Smooth muscle cell (in vitro differentiated cells): ENCODE measurements at regions not wholly inside any gene's neighbourhood (a gene's known extent, or its start where the extent isn't known, plus 50 kb on each side); places are given as distances from the start of the nearest gene placed in this dataset.
A peak's percentile ranks its signal among the peaks of the same experiment; 100 is the strongest.

ENCODE experiments used
- DNase-seq: peaks from one replicate; lab custom pipeline; 2025; ENCODE audit not compliant: unreplicated experiment; lab: John Stamatoyannopoulos, UW
- H2AFZ ChIP-seq: fragments of 200-600 bp; sonication (generic); 2 replicates; pipeline ENCODE4 v1.6.0; 2016; ENCODE audit warnings: antibody characterized with exemption, low read depth, mild to moderate bottlenecking
- H3F3A ChIP-seq: fragments of 200-600 bp; sonication (generic); 2 replicates; pipeline ENCODE4 v1.6.0; 2017; ENCODE audit warnings: antibody characterized with exemption, low read depth
- H3K27ac ChIP-seq: fragments of 200-600 bp; sonication (generic); 2 replicates; pipeline ENCODE4 v1.5.1; 2016; ENCODE audit warnings: low read depth, mild to moderate bottlenecking
- H3K27me3 ChIP-seq: fragments of 200-600 bp; sonication (generic); 2 replicates; pipeline ENCODE4 v1.6.1; 2016; ENCODE audit warnings: low read depth, mild to moderate bottlenecking
- H3K36me3 ChIP-seq: fragments of 200-600 bp; sonication (generic); 2 replicates; pipeline ENCODE4 v1.5.1; 2016; ENCODE audit warnings: low read depth
- H3K4me1 ChIP-seq: fragments of 200-600 bp; sonication (generic); 2 replicates; pipeline ENCODE4 v1.5.1; 2016; ENCODE audit warnings: low read depth
- H3K4me2 ChIP-seq: fragments of 200-600 bp; sonication (generic); 2 replicates; pipeline ENCODE4 v1.6.0; 2016; ENCODE audit warnings: mild to moderate bottlenecking
- H3K4me3 ChIP-seq: fragments of 200-600 bp; sonication (generic); 2 replicates; pipeline ENCODE4 v1.5.1; 2016; ENCODE audit warnings: mild to moderate bottlenecking
- H3K79me2 ChIP-seq: fragments of 200-600 bp; sonication (generic); 2 replicates; pipeline ENCODE4 v1.6.0; 2016; ENCODE audit warnings: low read depth, mild to moderate bottlenecking
- H3K9ac ChIP-seq: fragments of 200-600 bp; sonication (generic); 2 replicates; pipeline ENCODE4 v1.6.0; 2016; ENCODE audit warnings: low read depth
- H3K9me3 ChIP-seq: fragments of 200-600 bp; sonication (generic); replicated peaks from 2 replicates; pipeline ENCODE4 v1.5.1; 2016; ENCODE audit warnings: low read depth
- H4K20me1 ChIP-seq: fragments of 200-600 bp; sonication (generic); 2 replicates; pipeline ENCODE4 v1.6.0; 2016; ENCODE audit warnings: low read depth
- CTCF ChIP-seq: fragments of 200-600 bp; sonication (generic); IDR thresholded peaks from 2 replicates; pipeline ENCODE4 v1.5.1; 2017; ENCODE audit warnings: borderline replicate concordance, mild to moderate bottlenecking, antibody characterized with exemption; ENCODE audit not compliant: insufficient read depth, poor library complexity, severe bottlenecking
- WGBS: methylation state at CpG from one replicate; pipeline ENCODE4 v1.1.7; 2016; ENCODE audit warnings: low lambda C conversion rate; 5-methylcytosine and 5-hydroxymethylcytosine counted together

- DNase-seq: no peak
- WGBS: 91% methylated on average over 3 of the region's 3 CpGs
- H3K79me2 ChIP-seq: no peaks in the 10 kb centered on the region
- no peaks in the 10 kb centered on the region for H3K36me3 ChIP-seq
- H3K9me3 ChIP-seq: no peaks in the 10 kb centered on the region
- no peaks in the 10 kb centered on the region for H3K4me1 ChIP-seq
- H2AFZ ChIP-seq: no peak overlapping the region
- no peak for TF ChIP-seq CTCF
- H4K20me1 ChIP-seq: no peaks in the 10 kb centered on the region
- no peak overlapping the region for H3K4me2 ChIP-seq
- H3K4me3 ChIP-seq: no peak overlapping the region
- no peaks in the 10 kb centered on the region for H3K27me3 ChIP-seq
- no peak overlapping the region for H3K9ac ChIP-seq
- H3F3A ChIP-seq: no peaks in the 10 kb centered on the region
- H3K27ac ChIP-seq: no peak overlapping the region
Measured at GRCh38 chr18:33873112-33873511, 295.1 kb downstream of the ASXL3 start.

- Histone ChIP-seq H3K9ac (no peak overlapping the region), H2AFZ (no peak overlapping the region)
Measured at GRCh38 chr18:33871363-33872025, 293.5 kb downstream of the ASXL3 start.

GRCh38 chr18:33870059-33870458 is 292.0 kb downstream of the ASXL3 start:
- no peaks in the 10 kb centered on the region for H3K4me1 ChIP-seq
- DNase-seq: no peak
- peak overlapping the region; percentile 22 for H3K4me2 ChIP-seq
- no peaks in the 10 kb centered on the region for H3K9me3 ChIP-seq
- no peaks in the 10 kb centered on the region for H3K36me3 ChIP-seq
- H3K4me3 ChIP-seq: no peak overlapping the region
- no peak overlapping the region for H3K9ac ChIP-seq
- no peak for TF ChIP-seq CTCF
- no peaks in the 10 kb centered on the region for H3K27me3 ChIP-seq
- no peaks in the 10 kb centered on the region for H3K79me2 ChIP-seq
- no peak overlapping the region for H2AFZ ChIP-seq
- peak overlapping the region; percentile 19 for H3K27ac ChIP-seq
- no peaks in the 10 kb centered on the region for H3F3A ChIP-seq
- H4K20me1 ChIP-seq: no peaks in the 10 kb centered on the region

More at GRCh38 chr18:33871363-33872025, 293.5 kb downstream of the ASXL3 start:
- no peaks in the 10 kb centered on the region for H3K27me3 ChIP-seq
- 79% methylated on average over 2 of the region's 2 CpGs for WGBS
- H3K36me3 ChIP-seq: no peaks in the 10 kb centered on the region
- no peak overlapping the region for H3K4me3 ChIP-seq
- no peak for DNase-seq
- no peaks in the 10 kb centered on the region for H3K79me2 ChIP-seq
- no peaks in the 10 kb centered on the region for H3F3A ChIP-seq
- H3K4me2 ChIP-seq: no peak overlapping the region
- no peaks in the 10 kb centered on the region for H3K9me3 ChIP-seq
- no peaks in the 10 kb centered on the region for H3K4me1 ChIP-seq
- no peak for TF ChIP-seq CTCF
- no peak overlapping the region for H3K27ac ChIP-seq
- H4K20me1 ChIP-seq: no peaks in the 10 kb centered on the region

- Histone ChIP-seq H3K9ac (no peak overlapping the region), H3K27me3 (no peaks in the 10 kb centered on the region), H3K36me3 (no peaks in the 10 kb centered on the region), H2AFZ (no peak overlapping the region), H3K79me2 (no peaks in the 10 kb centered on the region), H4K20me1 (no peaks in the 10 kb centered on the region), H3K9me3 (no peaks in the 10 kb centered on the region), H3K4me1 (no peaks in the 10 kb centered on the region), H3F3A (no peaks in the 10 kb centered on the region), H3K4me3 (no peak overlapping the region), H3K27ac (no peak overlapping the region), H3K4me2 (no peak overlapping the region)
- TF ChIP-seq CTCF: no peak
- 76% methylated on average over 1 of the region's 1 CpG for WGBS
- DNase-seq: no peak
Measured at GRCh38 chr18:33866386-33866785, 288.4 kb downstream of the ASXL3 start.
